ENCODE measurements at regions not wholly inside any gene's neighbourhood (a gene's known extent, or its start where the extent isn't known, plus 50 kb on each side); places are given as distances from the start of the nearest gene placed in this dataset.

- TF ChIP-seq CTCF (IDR thresholded peaks at IDR 0.05), result no peak
- no peak for TF ChIP-seq POLR2A (IDR thresholded peaks at IDR 0.05)
Measured at GRCh38 chr9:78143281-78144007, 92.4 kb upstream of the CEP78 start.
